GM20431 (cell line): ENCODE measurements at regions not wholly inside any gene's neighbourhood (a gene's known extent, or its start where the extent isn't known, plus 50 kb on each side); places are given as distances from the start of the nearest gene placed in this dataset.
"Not testable (repeated sequence)": the region's sequence is repeated elsewhere in the genome, so short reads cannot be mapped to it uniquely, and the experiment has no call there.

Experiments
- in situ Hi-C: fragments of 300-500 bp; cut with MseI, MboI; formaldehyde crosslinking; loops from one replicate; pipeline ENCODE4 v1.15.0; 2020; ENCODE audit warnings: low sequenced_read_pairs; ENCODE audit not compliant: unreplicated experiment

- in situ Hi-C loops, result no loop called here
These were observed 136.4 kb upstream of the SKOR2 start for GRCh38 chr18:47387864-47388263.

GRCh38 chr18:47383729-47384128 is 132.3 kb upstream of the SKOR2 start:
- in situ Hi-C loops, result no loop called here

DNA sequence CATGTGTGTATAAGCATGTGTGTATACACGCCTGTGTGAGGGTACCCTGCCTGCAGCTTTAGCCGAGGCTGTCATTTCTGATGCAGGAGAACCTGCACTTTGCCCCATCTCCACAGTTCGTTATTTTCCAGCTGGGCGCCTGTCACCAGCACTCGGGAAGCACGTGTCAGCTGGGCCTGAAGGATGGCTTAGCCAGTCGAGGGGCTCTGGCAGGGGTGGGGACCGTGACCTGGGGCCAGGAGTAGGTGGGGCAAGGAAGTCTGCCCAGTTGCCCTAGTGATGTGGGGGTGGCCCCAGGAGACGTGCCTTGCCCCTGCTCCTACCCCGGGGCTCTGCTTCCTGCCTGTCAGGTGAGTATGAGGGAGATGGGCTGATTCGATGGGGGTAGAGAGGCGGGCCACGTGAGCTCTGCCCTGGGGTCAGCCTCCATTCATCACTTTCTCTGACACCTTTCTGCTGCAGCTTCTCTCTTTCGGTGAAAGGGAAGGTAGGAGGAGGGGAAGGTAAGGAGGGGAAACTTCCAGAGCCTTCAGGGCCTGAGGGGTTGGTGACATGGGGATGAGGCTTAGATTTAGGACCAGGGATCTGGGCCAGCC is 130.6 kb upstream of the SKOR2 start:
- in situ Hi-C loops, result no loop called here

GRCh38 chr18:47380153-47380552 is 128.7 kb upstream of the SKOR2 start:
- in situ Hi-C loops, result no loop called here

GRCh38 chr18:47373465-47373864 is 122.0 kb upstream of the SKOR2 start:
- in situ Hi-C loops, result no loop called here

- in situ Hi-C loops, result no loop called here
These were observed 118.6 kb upstream of the SKOR2 start for GRCh38 chr18:47370052-47370451.

GRCh38 chr18:47354061-47354460 is 102.6 kb upstream of the SKOR2 start:
- in situ Hi-C loops, result not testable (repeated sequence)

DNA sequence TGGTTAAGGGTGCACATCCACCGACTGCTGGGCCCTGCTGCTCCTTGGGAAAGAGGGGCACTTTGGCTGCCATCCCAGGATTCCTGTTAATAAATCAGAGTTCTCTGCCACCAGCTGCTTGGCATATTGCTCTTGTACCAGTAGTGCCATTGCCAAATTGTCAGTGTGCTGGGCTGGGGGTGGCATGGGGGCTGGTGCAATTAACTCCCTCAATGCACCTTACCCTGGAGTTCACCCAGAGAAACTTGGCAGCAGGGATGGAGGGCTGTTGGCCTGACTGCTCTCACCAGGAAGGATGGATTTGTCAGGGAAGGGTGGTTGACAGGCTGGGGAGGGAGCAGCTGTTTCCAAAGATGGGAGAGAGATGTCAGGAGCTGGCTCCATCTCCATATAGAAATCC is 94.6 kb upstream of the SKOR2 start:
- in situ Hi-C loops, result no loop called here

DNA sequence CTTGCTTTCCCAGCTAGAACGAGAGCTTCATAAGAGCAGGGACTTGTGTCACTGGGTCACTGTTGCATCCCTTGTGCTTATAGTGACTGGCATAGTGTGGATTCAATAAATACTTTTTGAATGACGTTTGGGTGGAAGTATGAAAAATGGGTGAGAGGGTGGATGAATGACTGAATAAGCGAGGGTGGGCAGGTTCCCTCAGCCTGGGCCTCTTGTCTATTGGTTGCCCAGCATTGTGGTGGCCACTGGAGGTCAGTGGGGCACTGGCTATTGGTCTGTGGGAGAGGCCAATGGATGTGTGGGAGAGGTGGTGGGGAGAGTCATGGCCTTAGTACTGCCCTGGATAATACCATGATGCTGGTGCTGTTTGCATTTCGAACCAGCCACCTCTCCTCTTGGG is 93.8 kb upstream of the SKOR2 start:
- in situ Hi-C loops, result no loop called here

GRCh38 chr18:47343291-47343690 is 91.8 kb upstream of the SKOR2 start:
- in situ Hi-C loops, result no loop called here

DNA sequence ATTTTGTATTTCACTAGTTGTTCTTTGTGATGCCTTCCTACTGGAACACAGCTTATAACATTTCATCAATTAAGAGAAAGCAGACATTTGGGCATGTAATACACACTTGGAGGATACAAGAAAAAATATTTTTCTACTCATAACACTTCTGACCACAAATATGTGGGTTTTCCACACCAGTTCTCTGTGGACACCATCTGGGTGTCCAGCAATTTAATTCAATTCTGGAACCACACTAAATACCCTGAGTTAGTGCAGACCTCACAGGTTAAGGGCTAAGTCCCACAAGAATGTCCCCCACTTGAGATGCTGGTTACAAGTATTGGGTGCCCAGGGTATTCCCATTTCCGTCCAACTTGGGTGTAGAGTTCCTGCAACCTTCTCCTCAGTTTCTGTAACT is 91.1 kb upstream of the SKOR2 start:
- in situ Hi-C loops, result no loop called here

DNA sequence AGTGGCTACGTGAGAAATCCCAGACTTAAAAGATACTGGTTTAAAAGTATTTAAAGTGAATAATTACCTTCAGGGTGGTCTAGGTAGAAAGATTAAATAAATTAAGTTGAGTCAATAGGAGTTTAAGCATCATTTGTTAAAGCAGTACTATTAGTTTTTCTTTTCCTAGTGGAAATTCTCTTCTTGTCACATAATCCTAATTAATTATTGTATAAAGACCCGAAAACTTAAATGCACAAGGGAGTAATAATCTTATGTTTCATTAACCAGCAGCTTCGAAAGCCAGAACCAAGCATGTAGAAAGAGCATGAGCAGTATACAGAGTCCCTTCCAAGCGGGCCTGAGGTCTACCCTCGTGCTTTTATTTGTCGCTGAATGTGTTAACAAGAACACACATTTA is 90.2 kb upstream of the SKOR2 start:
- in situ Hi-C loops, result no loop called here

DNA sequence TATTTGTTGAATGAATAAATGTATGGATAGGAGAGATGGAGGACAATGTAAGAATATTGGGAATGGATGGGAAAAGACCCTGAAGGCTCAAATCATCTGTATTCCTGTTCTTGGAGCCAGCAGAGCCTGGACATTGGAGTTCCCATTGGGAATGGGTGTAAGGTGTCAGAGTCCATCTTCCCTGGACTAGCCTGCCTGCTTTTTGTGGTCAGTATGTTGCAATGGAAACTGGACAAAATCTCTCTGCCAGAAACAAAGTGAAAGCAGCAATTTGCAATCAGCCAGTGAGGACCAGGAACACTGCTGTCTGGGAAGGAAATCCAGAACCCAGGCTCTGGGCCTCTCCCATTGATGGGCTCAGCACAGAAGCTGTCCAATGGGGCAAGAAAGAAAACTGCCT is 83.5 kb upstream of the SKOR2 start:
- in situ Hi-C loops, result no loop called here

- in situ Hi-C loops, result no loop called here
These were observed 82.6 kb upstream of the SKOR2 start for GRCh38 chr18:47333926-47334635.

DNA sequence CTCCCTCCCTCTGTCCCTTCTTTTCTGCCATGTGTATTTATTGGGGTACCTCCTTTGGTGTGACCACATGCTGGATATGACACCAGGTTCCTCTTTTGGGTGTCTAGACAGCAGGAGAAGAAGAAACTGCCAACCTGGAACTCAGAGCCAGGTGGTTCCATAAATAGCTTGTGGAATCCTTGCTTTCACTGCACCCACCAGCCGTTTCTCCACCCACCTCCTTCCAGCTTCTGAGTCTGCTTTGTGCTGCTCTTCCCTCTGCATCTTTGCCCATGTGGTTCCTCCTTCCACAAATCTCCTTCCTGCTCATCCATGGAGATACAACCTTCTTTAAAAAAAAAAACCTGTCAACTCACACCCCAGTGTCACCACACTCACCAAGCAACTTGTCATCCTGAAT is 80.2 kb upstream of the SKOR2 start:
- in situ Hi-C loops, result no loop called here

DNA sequence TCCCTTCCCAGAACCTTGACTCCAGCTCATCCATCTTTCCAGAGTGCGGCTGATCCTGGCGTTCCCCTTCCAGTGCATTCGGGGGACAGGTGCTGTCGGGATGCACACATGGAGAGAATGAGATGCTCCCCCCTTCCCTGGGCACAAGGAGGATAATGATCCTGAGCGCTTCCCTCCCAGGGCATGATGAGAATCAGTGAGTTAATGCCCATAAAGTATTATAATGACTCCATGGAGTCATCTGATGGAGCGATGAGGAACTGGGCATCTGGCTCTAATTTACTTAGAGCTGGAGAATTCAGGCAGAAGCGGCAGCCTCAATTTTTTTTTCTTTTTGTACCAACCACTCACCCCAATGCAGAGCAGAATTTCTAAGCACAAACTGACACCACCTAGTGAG is 79.6 kb upstream of the SKOR2 start:
- in situ Hi-C loops, result no loop called here

GRCh38 chr18:47323158-47323557 is 71.7 kb upstream of the SKOR2 start:
- in situ Hi-C loops, result no loop called here

GRCh38 chr18:47321815-47322214 is 70.4 kb upstream of the SKOR2 start:
- in situ Hi-C loops, result no loop called here

DNA sequence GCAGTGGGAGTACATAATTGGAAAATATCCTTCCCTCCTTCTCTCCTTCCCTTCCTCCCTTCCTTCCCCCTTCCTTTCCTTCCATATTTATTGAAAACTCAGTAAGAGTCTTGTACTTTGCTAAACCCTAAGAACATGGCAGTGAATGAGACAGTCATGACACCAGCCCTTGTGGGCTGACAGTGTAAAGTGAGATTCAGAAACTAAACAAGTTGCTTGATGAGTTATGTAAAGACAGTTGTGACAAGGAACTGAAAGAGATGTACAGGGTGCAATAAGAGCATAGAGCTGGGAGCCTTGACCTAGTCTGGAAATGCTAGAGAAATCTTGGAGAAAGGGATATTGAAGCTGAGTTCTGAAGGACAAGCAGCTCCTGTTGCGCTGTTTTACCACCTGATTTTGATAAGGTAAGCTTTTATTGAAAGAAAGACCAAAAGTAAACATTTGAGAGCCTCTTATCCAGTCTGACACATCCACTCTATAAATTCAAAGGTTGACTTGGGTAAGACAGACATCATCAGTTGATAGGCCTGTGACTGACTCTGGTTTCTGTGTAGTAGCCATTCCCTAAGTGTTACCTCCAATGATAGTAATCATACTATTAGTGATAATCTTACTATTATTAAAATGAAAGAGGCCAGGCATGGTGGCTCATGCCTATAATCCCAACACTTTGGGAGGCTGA is 66.5 kb upstream of the SKOR2 start:
- in situ Hi-C loops, result no loop called here

GRCh38 chr18:47316924-47317323 is 65.5 kb upstream of the SKOR2 start:
- in situ Hi-C loops, result no loop called here

DNA sequence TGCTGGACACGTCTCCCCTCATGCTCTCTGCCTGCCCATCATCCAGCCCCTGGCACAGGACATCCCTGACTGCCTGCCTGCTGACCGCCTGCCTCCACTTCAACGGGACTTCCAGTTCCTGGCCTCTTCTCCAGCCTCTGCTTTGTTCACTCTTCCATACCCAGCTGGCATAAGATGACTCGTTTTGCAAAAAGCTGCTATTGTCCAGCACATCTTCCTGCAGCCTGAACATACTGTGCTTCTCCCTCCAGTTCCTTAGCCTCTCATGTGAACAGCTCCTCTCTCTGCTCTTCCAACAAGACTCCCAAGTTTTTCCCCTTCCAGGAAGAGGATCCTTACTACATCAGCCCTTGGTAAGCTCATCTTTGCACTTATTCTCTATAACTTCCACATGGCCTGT is 62.4 kb upstream of the SKOR2 start:
- in situ Hi-C loops, result no loop called here

DNA sequence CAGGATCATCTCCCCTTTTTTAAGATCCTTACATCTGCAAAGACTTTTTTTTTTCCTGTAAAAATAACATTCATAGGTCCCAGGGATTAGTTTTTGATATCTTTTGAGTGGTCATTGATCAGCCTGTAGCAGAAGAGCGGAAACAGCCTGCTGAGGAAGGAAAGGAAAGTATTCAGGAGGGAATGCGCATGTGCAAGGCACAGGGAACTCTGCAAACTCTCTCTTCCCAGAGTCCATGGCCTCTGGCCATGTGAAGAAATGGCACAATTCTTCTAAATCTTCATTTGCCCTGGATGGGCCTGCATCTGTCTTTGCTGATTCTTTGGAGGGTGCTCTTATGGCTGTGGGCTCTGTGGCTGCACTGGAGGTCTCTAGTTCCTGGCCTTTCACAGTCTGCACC is 60.1 kb upstream of the SKOR2 start:
- in situ Hi-C loops, result no loop called here
